A549 (cell line): ENCODE measurements at regions not wholly inside any gene's neighbourhood (a gene's known extent, or its start where the extent isn't known, plus 50 kb on each side); places are given as distances from the start of the nearest gene placed in this dataset.

ENCODE experiments used
- ATAC-seq, 2 experiments: fragments of 200-7000 bp in 1 of 2; fragments of >200 bp in 1 of 2; cut with Nextera tagmentation in 1 of 2; cut with Tn5 transposase in 1 of 2; 3 replicates each; pipeline versions ENCODE4 v1.8.0 to v1.9.1; 2018 to 2020; ENCODE audit warnings: mild to moderate bottlenecking in 1 of 2, moderate library complexity in 1 of 2
- CTCF ChIA-PET: fragments of 300-600 bp; sonication (Branson Sonifier 250); formaldehyde crosslinking; extraction: SDS; loops from one replicate; lab custom pipeline; 2021; ENCODE audit warnings: antibody characterized with exemption, inconsistent platforms; lab: Yijun Ruan, JAX
- POLR2A ChIA-PET: fragments of 350-600 bp; formaldehyde crosslinking; extraction: SDS; loops from one replicate; lab custom pipeline; 2021; ENCODE audit warnings: antibody characterized with exemption, inconsistent platforms; lab: Yijun Ruan, JAX
- DNase-seq, 2 experiments: peaks; one replicate each; pipeline versions ENCODE4 v3.0.0 to v3.0.0-alpha.2; 2011 to 2016; ENCODE audit warnings: low read depth in 1 of 2, low spot score in 1 of 2
- FAIRE-seq: peaks from 2 replicates; lab custom pipeline; 2011; peaks lifted over from hg19 to GRCh38; lab: Jason Lieb, UNC
- H3K27ac ChIP-seq, 2 experiments: fragments of >200 bp; sonication (Bioruptor Twin); formaldehyde crosslinking; 3 replicates each; pipeline ENCODE4 v1.5.1; 2016 to 2017
- H3K4me1 ChIP-seq: fragments of >200 bp; sonication (Bioruptor Twin); formaldehyde crosslinking; 3 replicates; pipeline ENCODE4 v1.6.1; 2016
- H3K4me2 ChIP-seq: fragments of >200 bp; sonication (Bioruptor Twin); formaldehyde crosslinking; 3 replicates; pipeline ENCODE4 v1.6.1; 2016
- H3K4me3 ChIP-seq: fragments of >200 bp; sonication (Bioruptor Twin); formaldehyde crosslinking; 3 replicates; pipeline ENCODE4 v1.5.1; 2016
- H3K9me3 ChIP-seq: fragments of >200 bp; sonication (Bioruptor Twin); formaldehyde crosslinking; 3 replicates; pipeline ENCODE4 v1.6.1; 2016
- CBX2 ChIP-seq: fragments of 200-600 bp; sonication (generic); IDR thresholded peaks from 2 replicates; pipeline ENCODE4 v1.6.1; 2016; ENCODE audit warnings: low read depth, mild to moderate bottlenecking, borderline replicate concordance
- CHD2 ChIP-seq: fragments of 150-350 bp; IDR thresholded peaks from 2 replicates; pipeline ENCODE4 v1.6.1; 2014; ENCODE audit warnings: low read length; ENCODE audit not compliant: partially characterized antibody
- CHD4 ChIP-seq: fragments of 200-600 bp; sonication (generic); IDR thresholded peaks from 2 replicates; pipeline ENCODE4 v1.6.1; 2016; ENCODE audit warnings: antibody characterized with exemption, mild to moderate bottlenecking, borderline replicate concordance
- EHF ChIP-seq: fragments of 250-450 bp; sonication (Bioruptor Pico); IDR thresholded peaks from 2 replicates; pipeline ENCODE4 v1.5.0; 2020; ENCODE audit warnings: mild to moderate bottlenecking
- EHMT2 ChIP-seq: fragments of 200-600 bp; sonication (generic); IDR thresholded peaks from 2 replicates; pipeline ENCODE4 v1.6.1; 2016; ENCODE audit warnings: antibody characterized with exemption, low read depth, mild to moderate bottlenecking, moderate library complexity
- FOSB ChIP-seq: fragments of 250-450 bp; sonication (Bioruptor Pico); IDR thresholded peaks from 2 replicates; pipeline ENCODE4 v1.5.0; 2020; ENCODE audit warnings: mild to moderate bottlenecking, moderate library complexity
- FOSL2 ChIP-seq, 2 experiments: fragments of 450-650 bp in 1 of 2; fragments of >200 bp in 1 of 2; sonication (Bioruptor Twin) in 1 of 2; formaldehyde crosslinking; IDR thresholded peaks; 2 replicates each; pipeline versions ENCODE4 v1.5.0 to v1.6.1; 2016 to 2020; ENCODE audit warnings: mild to moderate bottlenecking in 1 of 2, moderate library complexity in 1 of 2
- FOXS1 ChIP-seq: fragments of 250-450 bp; sonication (Bioruptor Pico); IDR thresholded peaks from 2 replicates; pipeline ENCODE4 v1.5.0; 2020; ENCODE audit warnings: mild to moderate bottlenecking, moderate library complexity
- HDAC2 ChIP-seq: fragments of 200-600 bp; sonication (generic); IDR thresholded peaks from 2 replicates; pipeline ENCODE4 v1.6.1; 2016
- HOXB13 ChIP-seq: fragments of 250-450 bp; sonication (Bioruptor Pico); IDR thresholded peaks from 2 replicates; pipeline ENCODE4 v1.5.0; 2020; ENCODE audit warnings: low read depth, mild to moderate bottlenecking, moderate library complexity
- HOXB5 ChIP-seq: fragments of 250-450 bp; sonication (Bioruptor Pico); IDR thresholded peaks from 2 replicates; pipeline ENCODE4 v1.5.0; 2020; ENCODE audit warnings: mild to moderate bottlenecking, moderate library complexity
- KDM5A ChIP-seq: fragments of 200-600 bp; sonication (generic); IDR thresholded peaks from 2 replicates; pipeline ENCODE4 v1.6.1; 2016; ENCODE audit warnings: antibody characterized with exemption, mild to moderate bottlenecking
- MAFK ChIP-seq: fragments of 450-650 bp; IDR thresholded peaks from 2 replicates; pipeline ENCODE4 v1.6.1; 2014; ENCODE audit not compliant: partially characterized antibody
- MAZ ChIP-seq: fragments of 150-350 bp; IDR thresholded peaks from 2 replicates; pipeline ENCODE4 v1.6.1; 2014; ENCODE audit warnings: antibody characterized with exemption, low read depth, low read length, borderline replicate concordance
- NFE2L2 ChIP-seq: fragments of 150-350 bp; conservative IDR thresholded peaks from 2 replicates; pipeline ENCODE4 v1.6.1; 2014; ENCODE audit warnings: low read length
- NPAS2 ChIP-seq: fragments of 250-450 bp; sonication (Bioruptor Pico); IDR thresholded peaks from 2 replicates; pipeline ENCODE4 v1.8.0; 2022; ENCODE audit warnings: mild to moderate bottlenecking, moderate library complexity, borderline replicate concordance
- NR3C1 ChIP-seq: fragments of >200 bp; sonication (Bioruptor Twin); formaldehyde crosslinking; IDR thresholded peaks from 3 replicates; pipeline ENCODE4 v1.6.1; 2017
- POLR2AphosphoS2 ChIP-seq: conservative IDR thresholded peaks from 2 replicates; pipeline ENCODE4 v1.6.1; 2012; ENCODE audit warnings: low read length, improper control_type of control experiment, inconsistent platforms
- RAD21 ChIP-seq, 2 experiments: fragments of >200 bp in 1 of 2; sonication (Bioruptor Twin) in 1 of 2; formaldehyde crosslinking in 1 of 2; IDR thresholded peaks in 1 of 2; conservative IDR thresholded peaks in 1 of 2; 2 replicates in 1 of 2; 3 replicates in 1 of 2; pipeline ENCODE4 v1.6.1; 2012 to 2018; ENCODE audit warnings: inconsistent platforms in 1 of 2
- RARB ChIP-seq: fragments of 250-450 bp; sonication (Bioruptor Pico); IDR thresholded peaks from 2 replicates; pipeline ENCODE4 v1.8.0; 2021; ENCODE audit warnings: mild to moderate bottlenecking, moderate library complexity
- RFX5 ChIP-seq: fragments of 450-650 bp; IDR thresholded peaks from 2 replicates; pipeline ENCODE4 v1.7.1; 2014; ENCODE audit warnings: antibody characterized with exemption, mild to moderate bottlenecking, moderate library complexity
- SMC3 ChIP-seq: fragments of >200 bp; sonication (Bioruptor Twin); formaldehyde crosslinking; IDR thresholded peaks from 3 replicates; pipeline ENCODE4 v1.6.1; 2018; ENCODE audit warnings: inconsistent platforms
- SREBF2 ChIP-seq: fragments of 450-650 bp; IDR thresholded peaks from 2 replicates; pipeline ENCODE4 v1.6.1; 2014; ENCODE audit warnings: mild to moderate bottlenecking, moderate library complexity
- WGBS: methylation state at CpG from one replicate; pipeline ENCODE4 v1.1.6; 2017; ENCODE audit errors: missing lambda C conversion rate; 5-methylcytosine and 5-hydroxymethylcytosine counted together
- TF ChIP-seq, protein P1 (sequence below): fragments of >200 bp; sonication (Bioruptor Twin); formaldehyde crosslinking; IDR thresholded peaks from 2 replicates; pipeline ENCODE4 v1.6.1; 2016
- TF ChIP-seq, protein P2 (sequence below): fragments of 150-350 bp; IDR thresholded peaks from 2 replicates; pipeline ENCODE4 v1.6.1; 2014; ENCODE audit warnings: low read depth, mild to moderate bottlenecking, low read length
- TF ChIP-seq, protein P3 (sequence below): IDR thresholded peaks from 2 replicates; pipeline ENCODE4 v1.6.1; 2012; ENCODE audit warnings: low read depth, borderline replicate concordance
- TF ChIP-seq, protein P4 (sequence below): fragments of >200 bp; sonication (Bioruptor Twin); formaldehyde crosslinking; IDR thresholded peaks from 3 replicates; pipeline ENCODE4 v1.6.1; 2016
- TF ChIP-seq, protein P5 (sequence below): fragments of >200 bp; sonication (Bioruptor Twin); formaldehyde crosslinking; IDR thresholded peaks from 3 replicates; pipeline ENCODE4 v1.5.1; 2016
- TF ChIP-seq, protein P6 (sequence below): IDR thresholded peaks from 2 replicates; pipeline ENCODE4 v1.6.1; 2012

- no peak for FAIRE-seq
- no peak for ATAC-seq
- no peak for DNase-seq
- POLR2A ChIA-PET = no interaction called here
- CTCF ChIA-PET = no interaction called here
- no peaks in the 10 kb centered on the region for H3K4me1 ChIP-seq
- no peak overlapping the region for H3K27ac ChIP-seq
- H3K4me3 ChIP-seq = no peak overlapping the region
- TF ChIP-seq POLR2AphosphoS2 = no peak
- TF ChIP-seq, protein P1, sequence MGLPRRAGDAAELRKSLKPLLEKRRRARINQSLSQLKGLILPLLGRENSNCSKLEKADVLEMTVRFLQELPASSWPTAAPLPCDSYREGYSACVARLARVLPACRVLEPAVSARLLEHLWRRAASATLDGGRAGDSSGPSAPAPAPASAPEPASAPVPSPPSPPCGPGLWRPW = no peak
- no peak for TF ChIP-seq HOXB13 (CRISPR knock-in tag)
- TF ChIP-seq MAZ = no peak
- TF ChIP-seq, protein P2, sequence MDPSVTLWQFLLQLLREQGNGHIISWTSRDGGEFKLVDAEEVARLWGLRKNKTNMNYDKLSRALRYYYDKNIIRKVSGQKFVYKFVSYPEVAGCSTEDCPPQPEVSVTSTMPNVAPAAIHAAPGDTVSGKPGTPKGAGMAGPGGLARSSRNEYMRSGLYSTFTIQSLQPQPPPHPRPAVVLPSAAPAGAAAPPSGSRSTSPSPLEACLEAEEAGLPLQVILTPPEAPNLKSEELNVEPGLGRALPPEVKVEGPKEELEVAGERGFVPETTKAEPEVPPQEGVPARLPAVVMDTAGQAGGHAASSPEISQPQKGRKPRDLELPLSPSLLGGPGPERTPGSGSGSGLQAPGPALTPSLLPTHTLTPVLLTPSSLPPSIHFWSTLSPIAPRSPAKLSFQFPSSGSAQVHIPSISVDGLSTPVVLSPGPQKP = no peak
- TF ChIP-seq, protein P3, sequence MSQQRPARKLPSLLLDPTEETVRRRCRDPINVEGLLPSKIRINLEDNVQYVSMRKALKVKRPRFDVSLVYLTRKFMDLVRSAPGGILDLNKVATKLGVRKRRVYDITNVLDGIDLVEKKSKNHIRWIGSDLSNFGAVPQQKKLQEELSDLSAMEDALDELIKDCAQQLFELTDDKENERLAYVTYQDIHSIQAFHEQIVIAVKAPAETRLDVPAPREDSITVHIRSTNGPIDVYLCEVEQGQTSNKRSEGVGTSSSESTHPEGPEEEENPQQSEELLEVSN = no peak
- TF ChIP-seq NR3C1 = no peak
- TF ChIP-seq, protein P4, sequence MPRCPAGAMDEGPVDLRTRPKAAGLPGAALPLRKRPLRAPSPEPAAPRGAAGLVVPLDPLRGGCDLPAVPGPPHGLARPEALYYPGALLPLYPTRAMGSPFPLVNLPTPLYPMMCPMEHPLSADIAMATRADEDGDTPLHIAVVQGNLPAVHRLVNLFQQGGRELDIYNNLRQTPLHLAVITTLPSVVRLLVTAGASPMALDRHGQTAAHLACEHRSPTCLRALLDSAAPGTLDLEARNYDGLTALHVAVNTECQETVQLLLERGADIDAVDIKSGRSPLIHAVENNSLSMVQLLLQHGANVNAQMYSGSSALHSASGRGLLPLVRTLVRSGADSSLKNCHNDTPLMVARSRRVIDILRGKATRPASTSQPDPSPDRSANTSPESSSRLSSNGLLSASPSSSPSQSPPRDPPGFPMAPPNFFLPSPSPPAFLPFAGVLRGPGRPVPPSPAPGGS = no peak
- TF ChIP-seq FOSL2 (IDR thresholded peaks at IDR 0.05) = no peak
- TF ChIP-seq FOSL2 (CRISPR knock-in tag; IDR thresholded peaks at IDR 0.05) = no peak
- no peak for TF ChIP-seq SMC3
- TF ChIP-seq RFX5 = no peak
- no peak for TF ChIP-seq HDAC2
- no peak for TF ChIP-seq SREBF2
- no peak for TF ChIP-seq CBX2
- no peak for TF ChIP-seq FOSB
- TF ChIP-seq, all 56 proteins: peak for 0
- H3K4me2 ChIP-seq = no peak overlapping the region
- WGBS = 50% methylated on average over 4 of the region's 4 CpGs
- no peaks in the 10 kb centered on the region for H3K9me3 ChIP-seq
Observed at GRCh38 chr18:73007915-73008308, 140.1 kb upstream of the NETO1 start.

DNA sequence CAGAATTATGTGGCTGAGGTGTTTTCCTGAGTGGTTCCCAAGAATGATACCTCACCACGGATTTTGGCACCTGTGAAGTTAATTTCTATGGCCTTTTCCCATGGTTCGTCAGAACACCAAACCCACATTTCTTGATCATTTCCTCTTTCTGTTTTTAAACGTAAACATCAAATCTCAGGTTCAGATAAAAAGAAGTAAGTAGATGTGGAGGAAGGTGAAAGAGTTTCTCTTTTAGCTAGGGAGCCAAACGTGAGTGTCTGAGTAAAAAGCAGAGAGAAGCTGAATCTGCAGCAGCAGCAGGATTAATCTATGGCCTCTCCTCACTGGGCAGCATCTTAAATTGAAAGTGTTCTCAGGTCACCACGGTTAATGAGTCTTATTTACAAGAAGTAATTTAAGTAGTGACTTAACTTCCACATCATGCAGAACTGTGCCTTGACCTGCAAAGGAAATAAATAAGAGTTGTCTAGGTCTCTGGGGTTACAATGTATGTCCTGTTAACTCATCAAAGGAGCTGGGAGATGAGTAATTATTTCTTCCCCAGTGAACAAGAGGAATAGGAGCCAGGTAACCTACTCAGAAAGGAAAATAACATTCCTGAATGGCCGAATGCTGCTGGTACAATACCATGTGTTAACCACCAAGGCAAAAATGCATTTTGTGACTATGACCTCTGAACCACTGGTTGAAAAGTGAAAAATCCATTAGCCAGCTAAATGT is 139.6 kb upstream of the NETO1 start:
- no peak overlapping the region for H3K27ac ChIP-seq
- FAIRE-seq (no peak), DNase-seq (no peak), ATAC-seq (no peak)
- WGBS = 10% methylated on average over 6 of the region's 6 CpGs
- TF ChIP-seq RAD21 (conservative IDR thresholded peaks at IDR 0.05 in 1 of 2, IDR thresholded peaks at IDR 0.05 in 1 of 2) (no peak), MAFK (no peak), NFE2L2 (no peak), HOXB5 (CRISPR knock-in tag) (no peak), FOSL2 (IDR thresholded peaks at IDR 0.05) (no peak), FOSL2 (CRISPR knock-in tag; IDR thresholded peaks at IDR 0.05) (no peak), EHMT2 (no peak), RARB (CRISPR knock-in tag) (no peak), CHD4 (no peak), KDM5A (no peak), EHF (CRISPR knock-in tag) (no peak), CHD2 (no peak), NPAS2 (CRISPR knock-in tag) (no peak), FOXS1 (CRISPR knock-in tag) (no peak)
- TF ChIP-seq, protein P5, sequence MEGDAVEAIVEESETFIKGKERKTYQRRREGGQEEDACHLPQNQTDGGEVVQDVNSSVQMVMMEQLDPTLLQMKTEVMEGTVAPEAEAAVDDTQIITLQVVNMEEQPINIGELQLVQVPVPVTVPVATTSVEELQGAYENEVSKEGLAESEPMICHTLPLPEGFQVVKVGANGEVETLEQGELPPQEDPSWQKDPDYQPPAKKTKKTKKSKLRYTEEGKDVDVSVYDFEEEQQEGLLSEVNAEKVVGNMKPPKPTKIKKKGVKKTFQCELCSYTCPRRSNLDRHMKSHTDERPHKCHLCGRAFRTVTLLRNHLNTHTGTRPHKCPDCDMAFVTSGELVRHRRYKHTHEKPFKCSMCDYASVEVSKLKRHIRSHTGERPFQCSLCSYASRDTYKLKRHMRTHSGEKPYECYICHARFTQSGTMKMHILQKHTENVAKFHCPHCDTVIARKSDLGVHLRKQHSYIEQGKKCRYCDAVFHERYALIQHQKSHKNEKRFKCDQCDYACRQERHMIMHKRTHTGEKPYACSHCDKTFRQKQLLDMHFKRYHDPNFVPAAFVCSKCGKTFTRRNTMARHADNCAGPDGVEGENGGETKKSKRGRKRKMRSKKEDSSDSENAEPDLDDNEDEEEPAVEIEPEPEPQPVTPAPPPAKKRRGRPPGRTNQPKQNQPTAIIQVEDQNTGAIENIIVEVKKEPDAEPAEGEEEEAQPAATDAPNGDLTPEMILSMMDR = no peak
- TF ChIP-seq, protein P6, sequence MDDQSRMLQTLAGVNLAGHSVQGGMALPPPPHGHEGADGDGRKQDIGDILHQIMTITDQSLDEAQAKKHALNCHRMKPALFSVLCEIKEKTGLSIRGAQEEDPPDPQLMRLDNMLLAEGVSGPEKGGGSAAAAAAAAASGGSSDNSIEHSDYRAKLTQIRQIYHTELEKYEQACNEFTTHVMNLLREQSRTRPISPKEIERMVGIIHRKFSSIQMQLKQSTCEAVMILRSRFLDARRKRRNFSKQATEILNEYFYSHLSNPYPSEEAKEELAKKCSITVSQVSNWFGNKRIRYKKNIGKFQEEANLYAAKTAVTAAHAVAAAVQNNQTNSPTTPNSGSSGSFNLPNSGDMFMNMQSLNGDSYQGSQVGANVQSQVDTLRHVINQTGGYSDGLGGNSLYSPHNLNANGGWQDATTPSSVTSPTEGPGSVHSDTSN = no peak
- TF ChIP-seq, protein P4 = no peak
- no peak overlapping the region for H3K4me3 ChIP-seq
- POLR2A ChIA-PET = no interaction called here
- no peaks in the 10 kb centered on the region for H3K4me1 ChIP-seq
- CTCF ChIA-PET = no interaction called here
- no peaks in the 10 kb centered on the region for H3K9me3 ChIP-seq
- no peak overlapping the region for H3K4me2 ChIP-seq
